Esophagus (tissue), 2 donors: ENCODE measurements at regions not wholly inside any gene's neighbourhood (a gene's known extent, or its start where the extent isn't known, plus 50 kb on each side); places are given as distances from the start of the nearest gene placed in this dataset.
A peak's percentile ranks its signal among the peaks of the same experiment; 100 is the strongest.

Experiments
- H3K27ac ChIP-seq, 2 donors: one replicate each; pipeline ENCODE4 v1.5.1; 2013; ENCODE audit warnings: low read depth in 2 of 2, mild to moderate bottlenecking in 2 of 2, inconsistent platforms in 1 of 2, low read length in 1 of 2, moderate library complexity in 1 of 2
- H3K27me3 ChIP-seq, 2 donors: one replicate each; pipeline ENCODE4 v1.6.1; 2013; ENCODE audit warnings: low read length in 2 of 2, control low read depth in 1 of 2, mild to moderate bottlenecking in 1 of 2; ENCODE audit not compliant: insufficient read depth in 2 of 2, control insufficient read depth in 1 of 2
- H3K36me3 ChIP-seq, 2 donors: one replicate each; pipeline ENCODE4 v1.6.1; 2013; ENCODE audit warnings: low read length in 1 of 2; ENCODE audit not compliant: control insufficient read depth in 2 of 2, insufficient read depth in 2 of 2
- H3K4me1 ChIP-seq, 2 donors: one replicate each; pipeline ENCODE4 v1.6.1; 2013; ENCODE audit warnings: low read length in 1 of 2; ENCODE audit not compliant: control insufficient read depth in 2 of 2, insufficient read depth in 2 of 2
- H3K4me3 ChIP-seq, 2 donors: one replicate each; pipeline ENCODE4 v1.5.1; 2013; ENCODE audit warnings: low read length in 2 of 2, mild to moderate bottlenecking in 2 of 2, low read depth in 1 of 2, moderate library complexity in 1 of 2
- H3K9me3 ChIP-seq, 2 donors: one replicate each; pipeline ENCODE4 v1.6.1; 2013; ENCODE audit warnings: mild to moderate bottlenecking in 2 of 2, low read depth in 1 of 2, low read length in 1 of 2, moderate library complexity in 1 of 2; ENCODE audit not compliant: control insufficient read depth in 2 of 2, insufficient read depth in 1 of 2
- WGBS, 2 donors: extraction: QIAGEN DNeasy Blood & Tissue Kit; methylation state at CpG; one replicate each; pipeline ENCODE4 v1.1.7; 2013; 5-methylcytosine and 5-hydroxymethylcytosine counted together
- donor health status: healthy with polysubstance abuse.
- donor health status: Bipolar disorder and iron deficiency.

DNA sequence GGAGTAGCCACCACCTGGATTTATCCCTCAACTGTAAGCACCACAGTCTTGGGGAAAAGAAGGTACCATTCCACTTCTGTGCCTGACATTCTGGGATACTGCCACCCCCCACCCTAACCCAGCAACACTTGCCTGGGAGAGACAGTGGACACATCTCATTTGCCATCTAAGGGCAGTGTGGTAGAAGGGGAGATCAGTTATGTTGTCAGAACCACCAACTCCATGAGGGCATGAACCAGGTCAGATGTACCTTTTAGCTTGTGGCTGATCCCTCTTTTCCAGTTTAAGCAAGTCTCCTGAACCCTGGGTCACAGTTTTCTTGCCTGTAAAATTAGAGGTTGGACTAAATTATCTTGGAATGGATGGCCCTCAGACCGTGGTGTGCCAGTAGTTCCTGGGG is 165.5 kb downstream of the SCP2D1 start:
- H3K4me3 ChIP-seq = no peak overlapping the region
- WGBS, 2 donors = 62 to 78% methylated on average over 1 of the region's 1 CpG
- no peaks in the 10 kb centered on the region for H3K4me1 ChIP-seq
- no peaks in the 10 kb centered on the region for H3K9me3 ChIP-seq
- no peaks in the 10 kb centered on the region for H3K36me3 ChIP-seq
- no peaks in the 10 kb centered on the region for H3K27me3 ChIP-seq
- no peak overlapping the region for H3K27ac ChIP-seq

DNA sequence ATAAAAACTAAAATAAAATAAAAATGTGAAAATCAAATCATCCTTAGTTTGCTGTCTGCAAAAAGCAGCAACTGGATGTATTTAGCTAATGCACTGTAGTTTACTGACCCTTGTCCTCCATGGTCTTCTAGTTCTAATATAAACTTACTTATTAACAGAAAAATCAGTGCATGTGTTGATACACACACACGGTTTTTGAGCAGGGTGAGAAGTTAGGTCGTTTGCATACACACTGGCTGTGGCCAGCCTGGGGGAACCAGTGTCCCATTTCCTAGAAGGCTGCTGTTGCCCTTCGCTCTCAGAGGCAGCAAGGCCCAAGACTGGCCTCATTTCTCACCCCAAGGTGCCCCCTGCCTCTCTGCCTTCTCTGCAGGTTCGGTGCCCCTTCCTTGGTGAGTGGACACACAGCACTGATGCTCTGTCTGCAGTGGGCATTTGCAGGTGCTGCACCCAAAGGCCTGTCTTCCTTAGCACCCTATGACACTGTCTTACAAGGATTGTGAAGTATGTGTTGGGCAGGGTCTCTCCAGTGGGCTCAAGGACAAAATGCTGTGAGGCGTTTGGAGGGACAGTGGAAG is 168.5 kb downstream of the SCP2D1 start:
- Histone ChIP-seq H3K9me3 (no peaks in the 10 kb centered on the region), H3K4me1 (no peaks in the 10 kb centered on the region), H3K4me3 (no peak overlapping the region), H3K36me3 (no peaks in the 10 kb centered on the region), H3K27ac (no peak overlapping the region), H3K27me3 (no peaks in the 10 kb centered on the region)
- 65 to 73% methylated on average over 5 of the region's 5 CpGs for WGBS, 2 donors

DNA sequence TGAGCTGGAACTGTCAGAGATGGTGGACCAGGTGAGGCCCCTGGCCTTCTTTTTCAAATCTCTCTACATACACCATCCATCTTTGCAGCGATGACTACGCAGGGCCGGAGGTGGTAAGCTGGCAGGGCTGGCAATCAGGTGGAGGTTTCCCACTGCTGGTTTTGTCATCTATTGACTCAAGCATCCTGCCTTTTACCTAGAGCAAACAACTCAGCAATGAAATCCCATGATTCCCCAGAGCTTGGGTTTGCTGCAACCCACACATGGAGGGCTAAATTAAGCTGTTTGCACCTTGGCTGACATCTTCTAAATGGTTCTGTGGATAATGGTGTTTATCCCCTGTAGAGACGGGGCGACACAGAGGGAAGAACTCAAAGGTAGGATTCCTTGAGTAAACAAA is 170.2 kb downstream of the SCP2D1 start:
- no peak overlapping the region for H3K27ac ChIP-seq
- no peaks in the 10 kb centered on the region for H3K9me3 ChIP-seq
- H3K36me3 ChIP-seq = no peaks in the 10 kb centered on the region
- 77 to 81% methylated on average over 5 of the region's 5 CpGs for WGBS, 2 donors
- no peak overlapping the region for H3K4me3 ChIP-seq
- no peaks in the 10 kb centered on the region for H3K27me3 ChIP-seq
- H3K4me1 ChIP-seq = no peaks in the 10 kb centered on the region

DNA sequence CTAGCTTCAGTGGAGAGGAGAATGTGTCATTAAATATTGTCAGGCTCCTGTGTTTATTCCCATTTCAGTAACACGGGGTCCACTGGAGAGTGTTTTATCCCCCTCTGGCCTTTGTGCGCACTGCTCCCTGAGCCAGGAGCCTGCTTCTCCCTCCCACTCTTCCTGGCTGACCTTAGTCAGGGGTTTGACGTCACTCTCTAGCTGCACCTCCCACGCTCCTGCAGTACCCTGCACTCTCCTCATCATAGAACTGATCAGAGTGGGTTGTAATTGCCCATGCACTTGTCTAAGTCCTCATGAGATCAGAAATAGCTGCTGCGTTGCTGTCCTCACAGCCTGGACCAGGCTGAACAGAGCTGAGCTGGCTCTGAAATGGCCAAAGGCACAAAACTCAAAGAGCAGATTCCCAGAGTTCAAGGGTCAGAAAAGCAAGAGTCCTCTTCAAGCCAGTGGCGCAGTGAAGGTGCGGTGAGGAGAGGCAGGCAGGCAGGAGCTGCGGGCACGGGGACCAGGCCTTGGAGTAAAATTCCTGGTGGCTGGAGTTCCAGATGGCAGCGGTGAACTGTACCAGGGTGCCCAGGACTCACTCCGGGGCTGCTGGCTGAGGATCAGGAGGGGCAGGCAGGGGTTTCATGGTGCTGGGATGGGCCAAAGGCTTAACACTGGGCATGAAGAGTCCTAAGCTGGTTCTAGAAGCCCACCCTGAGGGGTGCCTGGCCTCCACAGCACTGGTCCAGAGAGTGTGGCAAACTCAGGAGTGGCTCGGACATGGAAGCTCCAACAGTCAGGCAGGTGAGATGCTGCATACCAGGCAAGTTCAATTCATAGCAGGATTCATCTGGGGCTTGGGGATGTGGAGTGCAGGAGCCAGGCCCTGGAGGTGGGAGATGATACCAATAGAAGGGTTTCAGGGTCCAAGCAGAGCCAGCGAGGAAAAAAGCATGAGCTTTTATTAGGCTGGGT is 170.9 kb downstream of the SCP2D1 start:
- Histone ChIP-seq H3K4me3 (no peak overlapping the region), H3K4me1 (no peaks in the 10 kb centered on the region), H3K9me3 (no peaks in the 10 kb centered on the region), H3K27ac (no peak overlapping the region), H3K27me3 (no peaks in the 10 kb centered on the region), H3K36me3 (no peaks in the 10 kb centered on the region)
- WGBS, 2 donors = 73 to 83% methylated on average over 13 of the region's 13 CpGs

DNA sequence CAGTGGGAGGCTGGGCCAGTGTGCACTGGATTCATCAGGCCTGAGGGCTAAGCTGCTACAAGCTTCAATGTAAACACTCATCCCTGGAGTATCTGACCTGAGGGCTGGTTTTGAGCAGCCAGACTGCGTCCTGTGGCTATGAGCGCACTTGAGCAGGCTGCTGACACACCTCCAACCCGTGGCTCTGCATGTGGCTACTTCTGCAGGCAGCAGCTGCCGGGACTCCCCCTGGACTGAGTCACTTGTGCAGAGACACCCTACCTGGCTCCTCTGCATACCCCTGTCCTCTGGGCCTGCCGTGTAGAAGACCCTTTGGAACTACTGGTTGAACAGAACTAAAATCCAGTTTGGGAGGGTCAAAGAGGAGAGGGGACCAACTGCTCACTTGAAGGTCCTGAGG is 172.0 kb downstream of the SCP2D1 start:
- WGBS, 2 donors = 82 to 86% methylated on average over 5 of the region's 5 CpGs
- Histone ChIP-seq H3K36me3 (no peaks in the 10 kb centered on the region), H3K4me3 (no peak overlapping the region), H3K27ac (no peak overlapping the region), H3K9me3 (no peaks in the 10 kb centered on the region), H3K27me3 (no peaks in the 10 kb centered on the region), H3K4me1 (no peaks in the 10 kb centered on the region)

DNA sequence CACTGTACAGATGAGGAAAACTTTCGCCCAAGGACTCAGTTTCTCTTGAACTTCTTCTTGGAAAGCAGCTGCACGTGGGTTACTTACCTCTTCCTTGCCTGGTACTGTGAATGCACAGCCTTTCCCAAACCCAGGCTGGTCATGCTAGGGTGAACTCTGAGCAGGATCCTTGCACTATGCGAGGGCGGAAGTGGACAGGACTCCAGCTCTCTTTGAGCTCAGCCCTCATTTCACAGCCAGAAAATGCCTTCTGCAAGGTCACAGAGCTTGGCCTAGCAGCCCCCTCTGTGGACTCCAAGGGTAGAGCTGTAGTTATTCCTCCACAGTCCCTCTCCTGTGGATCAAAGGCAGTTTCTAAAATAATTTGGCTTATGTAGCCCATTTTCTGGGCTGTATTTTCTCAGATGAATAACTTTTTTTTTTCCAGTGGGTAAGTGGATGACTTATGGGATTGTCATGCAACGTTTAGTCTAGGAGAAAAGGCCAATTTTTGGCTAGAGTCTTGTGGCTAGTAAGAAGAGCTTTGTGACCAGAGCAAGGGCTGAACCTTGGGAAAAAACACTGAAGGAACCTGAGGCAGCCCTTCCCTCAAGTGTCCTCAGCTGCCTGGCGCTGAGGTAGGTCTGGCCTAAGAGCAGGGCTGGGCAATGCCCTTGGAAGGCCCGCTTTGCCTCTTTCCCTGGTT is 172.7 kb downstream of the SCP2D1 start:
- 77 to 79% methylated on average over 7 of the region's 7 CpGs for WGBS, 2 donors
- Histone ChIP-seq H3K9me3 (no peaks in the 10 kb centered on the region), H3K27ac (no peak overlapping the region), H3K27me3 (no peaks in the 10 kb centered on the region), H3K36me3 (no peaks in the 10 kb centered on the region), H3K4me3 (no peak overlapping the region), H3K4me1 (no peaks in the 10 kb centered on the region)

DNA sequence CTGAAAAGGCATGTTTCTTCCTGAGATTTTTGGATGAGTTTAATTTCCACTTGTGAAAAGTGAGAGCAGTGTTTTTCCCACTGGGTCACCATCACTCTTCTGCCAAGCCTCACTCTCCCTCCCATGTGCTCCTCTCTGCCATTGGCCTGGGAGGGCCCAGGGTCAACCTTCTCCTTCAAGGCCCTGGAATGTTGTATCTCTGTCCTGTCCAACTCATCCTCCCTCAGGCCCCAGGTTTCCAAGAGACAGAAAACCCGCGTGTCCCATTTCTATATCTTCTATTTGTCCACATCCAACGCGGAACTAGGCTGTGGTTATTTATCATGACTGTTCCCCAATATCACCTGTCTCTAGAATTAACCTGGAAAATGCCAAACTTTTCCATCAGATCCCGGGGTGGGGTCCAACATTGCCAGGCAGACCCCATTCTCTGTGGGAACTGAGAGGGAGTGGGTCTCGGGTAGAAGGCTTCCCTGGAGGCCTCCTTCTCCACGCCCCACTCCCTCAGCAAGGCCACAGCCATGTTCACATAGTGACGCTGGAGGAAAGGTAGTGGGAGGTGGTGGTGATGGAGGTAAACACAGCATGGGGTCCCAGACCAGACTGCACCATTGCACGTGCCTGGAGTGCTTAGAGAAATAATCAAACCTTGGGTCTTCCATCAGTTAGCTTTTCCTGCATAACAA is 173.5 kb downstream of the SCP2D1 start:
- H3K4me1 ChIP-seq = no peaks in the 10 kb centered on the region
- peak overlapping the region in 1 of 2 donors; percentile 2 for H3K27ac ChIP-seq
- H3K27me3 ChIP-seq = no peaks in the 10 kb centered on the region
- no peaks in the 10 kb centered on the region for H3K36me3 ChIP-seq
- no peaks in the 10 kb centered on the region for H3K9me3 ChIP-seq
- H3K4me3 ChIP-seq = no peak overlapping the region
- 89% methylated on average over 9 of the region's 9 CpGs for WGBS, 2 donors

DNA sequence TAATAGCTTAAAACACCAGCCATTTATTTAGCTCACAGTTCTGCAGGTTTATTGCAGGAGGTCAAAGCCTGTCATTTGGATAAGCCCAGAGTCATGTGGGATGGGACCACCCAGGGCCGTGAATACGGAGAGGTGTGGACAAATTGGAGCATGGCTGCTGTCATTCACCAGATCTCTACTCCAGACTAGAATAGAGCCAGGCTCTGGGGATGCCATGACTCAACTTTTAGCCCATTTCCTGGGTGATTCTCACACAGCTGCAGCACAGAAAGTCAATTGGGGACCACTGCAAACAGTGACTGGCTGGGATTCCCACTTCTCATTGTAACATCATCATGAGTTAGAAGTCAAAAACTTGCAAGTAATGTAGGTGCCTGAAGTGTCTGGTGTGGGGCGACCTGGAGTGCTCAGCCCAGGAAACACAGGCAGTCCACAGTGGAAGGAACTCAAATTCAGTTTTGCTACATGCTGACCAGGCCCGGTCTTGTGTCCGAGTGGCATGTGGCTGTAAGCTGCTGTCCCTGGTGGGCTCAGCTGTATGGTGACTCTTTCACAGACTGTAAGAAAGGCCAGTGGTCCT is 174.3 kb downstream of the SCP2D1 start:
- H3K9me3 ChIP-seq = no peaks in the 10 kb centered on the region
- H3K36me3 ChIP-seq = no peaks in the 10 kb centered on the region
- no peak overlapping the region for H3K27ac ChIP-seq
- H3K4me1 ChIP-seq = no peaks in the 10 kb centered on the region
- H3K27me3 ChIP-seq = no peaks in the 10 kb centered on the region
- 89 to 95% methylated on average over 5 of the region's 5 CpGs for WGBS, 2 donors
- no peak overlapping the region for H3K4me3 ChIP-seq

DNA sequence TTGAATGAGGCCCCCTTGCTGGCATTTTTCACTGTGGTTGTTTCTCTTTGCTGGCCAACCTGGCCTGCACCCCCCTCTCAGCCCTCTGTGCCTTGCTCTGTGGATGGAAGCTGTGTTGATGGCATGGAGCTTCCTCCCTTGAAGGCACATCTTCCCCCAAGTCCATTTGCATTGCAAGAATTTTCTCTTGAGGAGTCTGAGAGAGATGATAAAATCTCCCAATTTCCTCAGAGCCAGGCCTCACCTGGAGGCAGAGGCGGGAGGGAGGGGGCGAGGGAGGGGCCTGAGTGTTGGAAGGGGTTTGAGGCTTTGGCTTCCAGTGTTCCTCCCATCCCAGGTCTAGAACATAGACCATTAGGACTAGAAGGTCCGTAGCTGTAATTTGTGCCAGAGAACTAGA is 175.1 kb downstream of the SCP2D1 start:
- no peaks in the 10 kb centered on the region for H3K9me3 ChIP-seq
- 88 to 91% methylated on average over 3 of the region's 3 CpGs for WGBS, 2 donors
- H3K27me3 ChIP-seq = no peaks in the 10 kb centered on the region
- H3K27ac ChIP-seq = no peak overlapping the region
- H3K4me1 ChIP-seq = no peaks in the 10 kb centered on the region
- H3K4me3 ChIP-seq = no peak overlapping the region
- H3K36me3 ChIP-seq = no peaks in the 10 kb centered on the region
